Heart left ventricle (tissue), 13 donors: ENCODE measurements at regions not wholly inside any gene's neighbourhood (a gene's known extent, or its start where the extent isn't known, plus 50 kb on each side); places are given as distances from the start of the nearest gene placed in this dataset.

ENCODE experiments used
- POLR2A ChIP-seq, 2 donors: fragments of 450-650 bp; IDR thresholded peaks; one replicate each; pipeline ENCODE4 v1.6.1; 2017; ENCODE audit warnings: antibody characterized with exemption in 2 of 2, mild to moderate bottlenecking in 2 of 2, moderate library complexity in 2 of 2
- TF ChIP-seq, protein P1 (sequence below), 12 donors: fragments of 200-600 bp; sonication (generic) in 4 of 12; IDR thresholded peaks; one replicate each; pipeline versions ENCODE4 v1.5.0 to v1.8.0; 2018 to 2022; ENCODE audit warnings: antibody characterized with exemption in 12 of 12, mild to moderate bottlenecking in 5 of 12
- donor health status: ischemic (EF 13 %, LVEDD 7.1; RV severe dilation, severe dysfunction).
- donor health status: DM: no; HTN: yes; CAD: no.
- donor health status: DM: no; HTN: no; CAD: no.
- donor health status: ischemic (EF 25% LVEDD 6.9; RV normal size, moderate dysfunction).
- donor health status: ischemic (EF 25% LVEDD 5.7; RV mildly dilated, moderate dysfunction).
- donor health status: ischemic (EF 35%, LVEDD 5.7; RV mildly dilated, moderate dysfunction).
- donor health status: nonischemic (EF 11% LVEDD 7.7; RV severe dilation, severe dysfunction).
- donor health status: DM: yes; HTN: yes; CAD: no.
- donor health status: PGD.
- donor health status: ischemic (EF 29% LVEDD 5.4; RV normal size, mild dysfunction).
- donor health status: nonischemic (EF 23%, LVEDD 6.1; RV moderate dilation, normal function).

DNA sequence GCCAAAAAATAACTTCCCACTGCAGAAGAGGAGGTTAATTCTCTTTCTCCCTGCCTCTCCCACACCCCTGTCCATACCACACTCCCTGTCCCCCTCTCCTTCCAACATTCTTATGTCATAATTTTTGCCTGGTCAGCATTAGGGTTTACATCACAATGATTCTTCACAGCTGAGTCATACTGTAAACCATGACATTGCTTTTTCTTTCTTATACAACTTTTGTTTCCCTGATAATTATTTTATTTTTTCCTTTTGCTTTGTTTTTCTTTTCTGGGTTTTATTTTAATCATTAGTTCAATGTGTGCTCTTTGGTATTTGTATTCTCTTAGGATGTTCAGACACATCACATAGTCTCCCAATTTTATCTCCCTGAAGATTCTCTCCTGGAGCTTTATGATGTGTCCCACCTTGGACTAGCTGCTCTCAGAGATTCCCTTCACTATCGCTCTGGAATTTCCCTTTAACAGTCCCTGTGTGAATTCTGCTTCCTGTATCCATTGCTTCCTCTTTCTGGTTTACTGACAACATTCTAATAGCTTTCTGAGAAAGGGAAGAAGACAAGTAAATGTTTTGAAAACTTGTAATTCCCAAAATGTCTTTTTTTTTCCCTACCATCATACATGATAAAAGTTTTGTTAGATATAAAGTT is 70.7 kb downstream of the SOX2 start:
- TF ChIP-seq, protein P1, sequence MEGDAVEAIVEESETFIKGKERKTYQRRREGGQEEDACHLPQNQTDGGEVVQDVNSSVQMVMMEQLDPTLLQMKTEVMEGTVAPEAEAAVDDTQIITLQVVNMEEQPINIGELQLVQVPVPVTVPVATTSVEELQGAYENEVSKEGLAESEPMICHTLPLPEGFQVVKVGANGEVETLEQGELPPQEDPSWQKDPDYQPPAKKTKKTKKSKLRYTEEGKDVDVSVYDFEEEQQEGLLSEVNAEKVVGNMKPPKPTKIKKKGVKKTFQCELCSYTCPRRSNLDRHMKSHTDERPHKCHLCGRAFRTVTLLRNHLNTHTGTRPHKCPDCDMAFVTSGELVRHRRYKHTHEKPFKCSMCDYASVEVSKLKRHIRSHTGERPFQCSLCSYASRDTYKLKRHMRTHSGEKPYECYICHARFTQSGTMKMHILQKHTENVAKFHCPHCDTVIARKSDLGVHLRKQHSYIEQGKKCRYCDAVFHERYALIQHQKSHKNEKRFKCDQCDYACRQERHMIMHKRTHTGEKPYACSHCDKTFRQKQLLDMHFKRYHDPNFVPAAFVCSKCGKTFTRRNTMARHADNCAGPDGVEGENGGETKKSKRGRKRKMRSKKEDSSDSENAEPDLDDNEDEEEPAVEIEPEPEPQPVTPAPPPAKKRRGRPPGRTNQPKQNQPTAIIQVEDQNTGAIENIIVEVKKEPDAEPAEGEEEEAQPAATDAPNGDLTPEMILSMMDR (IDR thresholded peaks at IDR 0.05), result no peak
- no peak for TF ChIP-seq POLR2A (IDR thresholded peaks at IDR 0.05)
